ENCODE measurements at regions not wholly inside any gene's neighbourhood (a gene's known extent, or its start where the extent isn't known, plus 50 kb on each side); places are given as distances from the start of the nearest gene placed in this dataset.
"Not testable (repeated sequence)": the region's sequence is repeated elsewhere in the genome, so short reads cannot be mapped to it uniquely, and the experiment has no call there.

GRCh38 chr9:81430727-81431126 lies 258.6 kb downstream of the TLE1 start:
- 32 to 52% methylated on average over 1 of the region's 1 CpG for WGBS, 2 donors
- peaks cover 0 to 3% (median 0%) of the 10 kb centered on the region in 4 donors for H3K4me1 ChIP-seq
- no peak overlapping the region for H3K27ac ChIP-seq

GRCh38 chr9:81427870-81428269 lies 261.5 kb downstream of the TLE1 start:
- DNase-seq: no peak
- no peak overlapping the region for H3K4me3 ChIP-seq
- ATAC-seq (ENCODE audit: low FRiP score in 2 of 2): no peak
- TF ChIP-seq EP300 (IDR thresholded peaks at IDR 0.05) (no peak), CTCF (IDR thresholded peaks at IDR 0.05) (no peak), POLR2A (IDR thresholded peaks at IDR 0.05) (no peak)
- H3K9me3 ChIP-seq: peaks cover 0 to 19% (median 11%) of the 10 kb centered on the region in 4 donors
- no peak overlapping the region for H3K27ac ChIP-seq
- peaks cover 0 to 3% (median 0%) of the 10 kb centered on the region in 4 donors for H3K4me1 ChIP-seq
- WGBS, 2 donors: 94 to 95% methylated on average over 1 of the region's 1 CpG
- H3K27me3 ChIP-seq: no peaks in the 10 kb centered on the region
- no peaks in the 10 kb centered on the region for H3K36me3 ChIP-seq

More at GRCh38 chr9:81430727-81431126, 258.6 kb downstream of the TLE1 start:
- DNase-seq: no peak
- TF ChIP-seq POLR2AphosphoS5 (IDR thresholded peaks at IDR 0.05): no peak
- TF ChIP-seq CTCF (IDR thresholded peaks at IDR 0.05): no peak
- no peak for TF ChIP-seq EP300 (IDR thresholded peaks at IDR 0.05)
- no peak for TF ChIP-seq POLR2A (IDR thresholded peaks at IDR 0.05)
- Histone ChIP-seq H3K9me3 (peaks cover 0 to 19% (median 11%) of the 10 kb centered on the region in 4 donors), H3K4me3 (no peak overlapping the region), H3K27me3 (no peaks in the 10 kb centered on the region), H3K36me3 (no peaks in the 10 kb centered on the region)
- ATAC-seq (ENCODE audit: low FRiP score in 2 of 2): no peak

- no peaks in the 10 kb centered on the region for H3K36me3 ChIP-seq
- WGBS, 2 donors: 16 to 36% methylated on average over 1 of the region's 1 CpG
Observed at GRCh38 chr9:81424431-81424830, 264.9 kb downstream of the TLE1 start.

DNA sequence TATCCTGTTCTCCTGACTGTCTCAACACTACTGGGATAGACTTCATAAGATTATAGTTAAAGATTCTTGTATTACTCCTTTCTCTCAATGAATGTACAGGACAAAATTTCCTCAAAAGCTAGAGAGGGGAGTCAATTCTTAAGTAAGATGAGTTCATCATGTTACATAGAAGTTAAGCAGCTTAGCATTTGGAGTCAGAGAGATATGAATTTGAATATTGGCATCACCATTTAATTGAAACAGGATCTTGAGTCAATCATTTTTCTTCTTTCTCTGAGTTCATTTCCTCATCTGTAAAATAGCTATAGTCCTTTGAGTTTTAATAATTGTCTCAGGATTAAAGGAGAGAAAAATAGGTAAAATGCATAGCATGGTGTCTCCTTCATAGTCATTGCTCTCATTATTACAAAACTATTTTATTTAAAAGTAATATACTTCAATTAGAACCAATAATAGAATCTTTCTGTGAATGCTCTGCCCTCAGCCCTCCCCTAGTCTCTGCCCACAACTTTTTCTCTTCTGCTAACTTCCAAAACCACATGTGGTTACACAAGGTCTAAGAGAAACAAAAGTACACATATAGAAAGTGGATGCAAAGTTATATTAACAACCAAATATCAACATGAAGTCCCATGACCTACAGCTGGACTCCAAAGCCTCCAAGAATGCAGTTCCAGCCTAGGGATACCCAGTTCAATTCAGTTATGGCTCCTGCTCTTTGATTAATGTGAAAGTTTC lies 265.6 kb downstream of the TLE1 start:
- TF ChIP-seq POLR2AphosphoS5 (IDR thresholded peaks at IDR 0.05) (no peak), CTCF (IDR thresholded peaks at IDR 0.05) (no peak), POLR2A (IDR thresholded peaks at IDR 0.05) (no peak), EP300 (IDR thresholded peaks at IDR 0.05) (no peak)

More at GRCh38 chr9:81424431-81424830, 264.9 kb downstream of the TLE1 start:
- H3K4me3 ChIP-seq: no peak overlapping the region
- H3K9me3 ChIP-seq: peaks cover 4 to 23% (median 11%) of the 10 kb centered on the region in 4 donors
- no peaks in the 10 kb centered on the region for H3K27me3 ChIP-seq
- no peaks in the 10 kb centered on the region for H3K4me1 ChIP-seq
- no peak for TF ChIP-seq EP300 (IDR thresholded peaks at IDR 0.05)
- TF ChIP-seq POLR2A (IDR thresholded peaks at IDR 0.05): no peak
- no peak for TF ChIP-seq POLR2AphosphoS5 (IDR thresholded peaks at IDR 0.05)
- TF ChIP-seq CTCF (IDR thresholded peaks at IDR 0.05): no peak
- ATAC-seq (ENCODE audit: low FRiP score in 2 of 2): no peak
- DNase-seq: no peak
- no peak overlapping the region for H3K27ac ChIP-seq

DNA sequence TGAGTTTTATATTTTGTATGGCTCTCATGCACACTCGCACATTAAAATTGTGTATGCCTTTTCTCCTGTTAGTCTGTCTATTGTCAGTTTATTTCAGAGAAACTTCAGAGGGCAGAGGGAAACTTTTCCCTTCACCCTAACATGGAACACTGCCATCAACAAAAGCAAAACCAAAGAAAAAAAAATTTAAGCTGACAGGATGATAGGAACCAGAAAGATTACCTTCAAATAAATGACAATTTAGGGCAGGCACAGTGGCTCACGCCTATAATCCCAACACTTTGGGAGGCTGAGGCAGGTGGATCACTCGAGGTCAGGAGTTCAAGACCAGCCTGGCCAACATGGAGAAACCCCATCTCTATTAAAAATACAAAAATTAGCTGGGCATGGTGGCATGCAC lies 268.3 kb downstream of the TLE1 start:
- H3K36me3 ChIP-seq; H3K27me3 ChIP-seq; ATAC-seq (ENCODE audit: low FRiP score in 2 of 2); DNase-seq; H3K27ac ChIP-seq; H3K4me3 ChIP-seq; H3K9me3 ChIP-seq: not testable (repeated sequence)
- WGBS, 2 donors: 80 to 85% methylated on average over 3 of the region's 3 CpGs
- H3K4me1 ChIP-seq: peaks cover 0 to 19% (median 4%) of the 10 kb centered on the region in 4 donors

More for the DNA sequence above, 265.6 kb downstream of the TLE1 start:
- DNase-seq (no peak), ATAC-seq (ENCODE audit: low FRiP score in 2 of 2) (no peak)
- Histone ChIP-seq H3K27ac (no peak overlapping the region), H3K27me3 (no peaks in the 10 kb centered on the region), H3K36me3 (no peaks in the 10 kb centered on the region), H3K4me1 (no peaks in the 10 kb centered on the region), H3K4me3 (no peak overlapping the region), H3K9me3 (peaks cover 4 to 23% (median 11%) of the 10 kb centered on the region in 4 donors)

All from upper lobe of left lung (tissue), 6 donors.